ENCODE measurements at regions not wholly inside any gene's neighbourhood (a gene's known extent, or its start where the extent isn't known, plus 50 kb on each side); places are given as distances from the start of the nearest gene placed in this dataset.

DNA sequence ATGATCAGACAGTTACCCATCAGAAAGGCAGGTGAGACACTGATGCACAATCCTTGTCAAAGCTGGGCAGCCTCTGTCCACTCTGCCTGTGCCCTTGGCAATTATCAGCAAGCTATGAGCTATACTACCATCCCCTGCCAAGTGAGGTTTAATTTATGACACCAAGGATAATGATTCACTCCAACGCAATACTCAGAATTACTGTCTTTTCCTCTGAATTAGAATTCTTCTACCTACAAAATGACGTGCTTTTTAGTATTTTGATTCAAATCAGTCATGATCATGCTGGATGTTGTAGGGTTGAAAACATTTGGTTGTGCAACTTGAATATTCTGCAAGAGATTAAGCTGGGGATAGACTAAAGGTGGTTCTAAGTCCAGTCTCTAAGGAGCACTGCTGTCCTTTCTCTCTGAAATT, 116.8 kb upstream of the SOX9 start:
- H3K4me3 Mint-ChIP-seq, result no peak overlapping the region
- no peaks in the 10 kb centered on the region for H3K27me3 Mint-ChIP-seq
- H3K9me3 Mint-ChIP-seq (ENCODE audit: insufficient read depth), result no peaks in the 10 kb centered on the region
- H3K79me2 ChIP-seq (ENCODE audit: control insufficient read depth, insufficient read depth, low read length), result no peaks in the 10 kb centered on the region
- H3K27ac ChIP-seq (ENCODE audit: low read length in 2 of 2), result no peak overlapping the region
- no peaks in the 10 kb centered on the region for H3K4me1 Mint-ChIP-seq
- H3K9me3 ChIP-seq (ENCODE audit: control extremely low read depth in 1 of 3, control insufficient read depth in 2 of 3, insufficient read depth in 1 of 3, low read length in 2 of 3), result no peaks in the 10 kb centered on the region
- H3K4me1 ChIP-seq (ENCODE audit: control insufficient read depth in 2 of 2, insufficient read depth in 2 of 2, low read length in 2 of 2), result no peaks in the 10 kb centered on the region
- no peak for DNase-seq
- intact Hi-C loops (cut with micrococcal nuclease), result no loop called here
- ATAC-seq (ENCODE audit: low read depth), result no peak
- ChIA-PET CTCF (no interaction called here), POLR2A (no interaction called here)
- H2AFZ ChIP-seq (ENCODE audit: insufficient read depth, low read depth, low read length, poor library complexity, severe bottlenecking), result no peak overlapping the region
- H3K4me3 ChIP-seq (ENCODE audit: control extremely low read depth in 1 of 5, extremely low read depth in 1 of 5, insufficient read depth in 1 of 5, low read depth in 2 of 5, low read length in 4 of 5), result no peak overlapping the region
- no peaks in the 10 kb centered on the region for H3K27me3 ChIP-seq (replicated peaks in 1 of 4; ENCODE audit: control extremely low read depth in 1 of 4, control insufficient read depth in 3 of 4, insufficient read depth in 4 of 4, low read length in 3 of 4)
- TF ChIP-seq, protein P1, sequence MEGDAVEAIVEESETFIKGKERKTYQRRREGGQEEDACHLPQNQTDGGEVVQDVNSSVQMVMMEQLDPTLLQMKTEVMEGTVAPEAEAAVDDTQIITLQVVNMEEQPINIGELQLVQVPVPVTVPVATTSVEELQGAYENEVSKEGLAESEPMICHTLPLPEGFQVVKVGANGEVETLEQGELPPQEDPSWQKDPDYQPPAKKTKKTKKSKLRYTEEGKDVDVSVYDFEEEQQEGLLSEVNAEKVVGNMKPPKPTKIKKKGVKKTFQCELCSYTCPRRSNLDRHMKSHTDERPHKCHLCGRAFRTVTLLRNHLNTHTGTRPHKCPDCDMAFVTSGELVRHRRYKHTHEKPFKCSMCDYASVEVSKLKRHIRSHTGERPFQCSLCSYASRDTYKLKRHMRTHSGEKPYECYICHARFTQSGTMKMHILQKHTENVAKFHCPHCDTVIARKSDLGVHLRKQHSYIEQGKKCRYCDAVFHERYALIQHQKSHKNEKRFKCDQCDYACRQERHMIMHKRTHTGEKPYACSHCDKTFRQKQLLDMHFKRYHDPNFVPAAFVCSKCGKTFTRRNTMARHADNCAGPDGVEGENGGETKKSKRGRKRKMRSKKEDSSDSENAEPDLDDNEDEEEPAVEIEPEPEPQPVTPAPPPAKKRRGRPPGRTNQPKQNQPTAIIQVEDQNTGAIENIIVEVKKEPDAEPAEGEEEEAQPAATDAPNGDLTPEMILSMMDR (IDR thresholded peaks at IDR 0.05), result no peak
- TF ChIP-seq EZH2 (IDR thresholded peaks at IDR 0.05; ENCODE audit: borderline replicate concordance, insufficient read depth, low read depth, low read length, poor library complexity, severe bottlenecking), result no peak
- H3K4me2 ChIP-seq (replicated peaks; ENCODE audit: low read depth, low read length, poor library complexity, severe bottlenecking), result no peak overlapping the region
- no peak overlapping the region for H3K9ac ChIP-seq (ENCODE audit: low read length)
- H3K27ac Mint-ChIP-seq, result no peak overlapping the region
- WGBS (ENCODE audit: insufficient coverage), result no CpG with 5 or more reads among the region's 2 CpGs
- no peaks in the 10 kb centered on the region for H4K20me1 ChIP-seq (ENCODE audit: control insufficient read depth, insufficient read depth, low read length, poor library complexity, severe bottlenecking)
- H3K36me3 ChIP-seq (replicated peaks in 1 of 2; ENCODE audit: control extremely low read depth in 1 of 2, control insufficient read depth in 1 of 2, extremely low read depth in 1 of 2, insufficient read depth in 2 of 2, low read length in 1 of 2), result no peaks in the 10 kb centered on the region

DNA sequence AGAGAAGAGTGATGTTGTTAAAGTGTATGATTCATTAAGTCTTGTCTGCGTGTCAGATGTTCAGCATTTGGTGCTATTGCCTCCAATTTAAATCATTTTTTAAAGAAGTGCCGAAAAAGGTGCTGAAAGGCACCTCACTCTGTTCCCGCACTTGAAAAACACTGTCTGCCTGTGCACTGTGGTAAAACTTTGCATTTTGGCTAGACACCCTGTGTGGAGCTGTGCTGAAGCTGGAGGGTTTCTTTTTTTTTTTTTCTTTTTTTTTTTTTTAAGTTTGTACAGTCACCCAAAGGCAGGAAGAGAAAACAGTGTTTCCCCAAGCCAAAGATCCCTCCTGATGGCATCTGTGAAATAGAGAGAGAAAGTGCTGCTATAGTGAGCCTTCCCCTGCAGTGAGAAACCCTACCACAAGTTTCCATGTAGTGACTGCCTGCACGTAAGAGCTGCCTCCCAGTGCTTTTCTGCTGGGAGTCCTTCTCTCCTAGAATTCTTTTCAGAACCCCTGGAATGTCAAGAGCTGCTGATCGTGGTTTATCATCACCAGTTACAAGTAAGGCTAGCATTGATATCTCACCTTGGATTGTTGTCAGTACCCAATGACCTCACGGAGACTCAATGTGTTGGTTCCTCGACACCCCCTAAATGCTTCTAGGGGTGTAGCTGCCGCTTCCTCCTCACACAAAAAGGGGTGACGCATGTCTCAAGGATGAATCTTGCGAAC, 116.0 kb upstream of the SOX9 start:
- H3K9me3 ChIP-seq (ENCODE audit: control extremely low read depth in 1 of 3, control insufficient read depth in 2 of 3, insufficient read depth in 1 of 3, low read length in 2 of 3), result no peaks in the 10 kb centered on the region
- Mint-ChIP-seq H3K27me3 (no peaks in the 10 kb centered on the region), H3K4me1 (no peaks in the 10 kb centered on the region), H3K9me3 (ENCODE audit: insufficient read depth) (no peaks in the 10 kb centered on the region), H3K4me3 (no peak overlapping the region), H3K27ac (no peak overlapping the region)
- H2AFZ ChIP-seq (ENCODE audit: insufficient read depth, low read depth, low read length, poor library complexity, severe bottlenecking), result no peak overlapping the region
- H4K20me1 ChIP-seq (ENCODE audit: control insufficient read depth, insufficient read depth, low read length, poor library complexity, severe bottlenecking), result no peaks in the 10 kb centered on the region
- H3K27me3 ChIP-seq (replicated peaks in 1 of 4; ENCODE audit: control extremely low read depth in 1 of 4, control insufficient read depth in 3 of 4, insufficient read depth in 4 of 4, low read length in 3 of 4), result no peaks in the 10 kb centered on the region
- no peak overlapping the region for H3K27ac ChIP-seq (ENCODE audit: low read length in 2 of 2)
- no peak overlapping the region for H3K4me2 ChIP-seq (replicated peaks; ENCODE audit: low read depth, low read length, poor library complexity, severe bottlenecking)
- ATAC-seq (ENCODE audit: low read depth) (no peak), DNase-seq (no peak)
- H3K4me3 ChIP-seq (ENCODE audit: control extremely low read depth in 1 of 5, extremely low read depth in 1 of 5, insufficient read depth in 1 of 5, low read depth in 2 of 5, low read length in 4 of 5), result no peak overlapping the region
- H3K9ac ChIP-seq (ENCODE audit: low read length), result no peak overlapping the region
- ChIA-PET CTCF (no interaction called here), POLR2A (no interaction called here)
- H3K4me1 ChIP-seq (ENCODE audit: control insufficient read depth in 2 of 2, insufficient read depth in 2 of 2, low read length in 2 of 2), result no peaks in the 10 kb centered on the region
- H3K79me2 ChIP-seq (ENCODE audit: control insufficient read depth, insufficient read depth, low read length), result no peaks in the 10 kb centered on the region
- H3K36me3 ChIP-seq (replicated peaks in 1 of 2; ENCODE audit: control extremely low read depth in 1 of 2, control insufficient read depth in 1 of 2, extremely low read depth in 1 of 2, insufficient read depth in 2 of 2, low read length in 1 of 2), result no peaks in the 10 kb centered on the region
- intact Hi-C loops (cut with micrococcal nuclease), result no loop called here
- TF ChIP-seq EZH2 (IDR thresholded peaks at IDR 0.05; ENCODE audit: borderline replicate concordance, insufficient read depth, low read depth, low read length, poor library complexity, severe bottlenecking), result no peak
- TF ChIP-seq, protein P1 (IDR thresholded peaks at IDR 0.05), result no peak
- 92% methylated on average over 7 of the region's 10 CpGs for WGBS (ENCODE audit: insufficient coverage)

Measured in B cell (primary cell).